GM19043 (cell line): ENCODE measurements at regions not wholly inside any gene's neighbourhood (a gene's known extent, or its start where the extent isn't known, plus 50 kb on each side); places are given as distances from the start of the nearest gene placed in this dataset.
"Not testable (repeated sequence)": the region's sequence is repeated elsewhere in the genome, so short reads cannot be mapped to it uniquely, and the experiment has no call there.

ENCODE experiments used
- ATAC-seq: cut with Tn5 transposase; IDR thresholded peaks from one replicate; pipeline ENCODE4 v1.9.1; 2021; ENCODE audit warnings: low read depth; ENCODE audit not compliant: unreplicated experiment

- ATAC-seq = no peak
Observed at GRCh38 chr18:51446571-51447210, 249.2 kb upstream of the MEX3C start.

DNA sequence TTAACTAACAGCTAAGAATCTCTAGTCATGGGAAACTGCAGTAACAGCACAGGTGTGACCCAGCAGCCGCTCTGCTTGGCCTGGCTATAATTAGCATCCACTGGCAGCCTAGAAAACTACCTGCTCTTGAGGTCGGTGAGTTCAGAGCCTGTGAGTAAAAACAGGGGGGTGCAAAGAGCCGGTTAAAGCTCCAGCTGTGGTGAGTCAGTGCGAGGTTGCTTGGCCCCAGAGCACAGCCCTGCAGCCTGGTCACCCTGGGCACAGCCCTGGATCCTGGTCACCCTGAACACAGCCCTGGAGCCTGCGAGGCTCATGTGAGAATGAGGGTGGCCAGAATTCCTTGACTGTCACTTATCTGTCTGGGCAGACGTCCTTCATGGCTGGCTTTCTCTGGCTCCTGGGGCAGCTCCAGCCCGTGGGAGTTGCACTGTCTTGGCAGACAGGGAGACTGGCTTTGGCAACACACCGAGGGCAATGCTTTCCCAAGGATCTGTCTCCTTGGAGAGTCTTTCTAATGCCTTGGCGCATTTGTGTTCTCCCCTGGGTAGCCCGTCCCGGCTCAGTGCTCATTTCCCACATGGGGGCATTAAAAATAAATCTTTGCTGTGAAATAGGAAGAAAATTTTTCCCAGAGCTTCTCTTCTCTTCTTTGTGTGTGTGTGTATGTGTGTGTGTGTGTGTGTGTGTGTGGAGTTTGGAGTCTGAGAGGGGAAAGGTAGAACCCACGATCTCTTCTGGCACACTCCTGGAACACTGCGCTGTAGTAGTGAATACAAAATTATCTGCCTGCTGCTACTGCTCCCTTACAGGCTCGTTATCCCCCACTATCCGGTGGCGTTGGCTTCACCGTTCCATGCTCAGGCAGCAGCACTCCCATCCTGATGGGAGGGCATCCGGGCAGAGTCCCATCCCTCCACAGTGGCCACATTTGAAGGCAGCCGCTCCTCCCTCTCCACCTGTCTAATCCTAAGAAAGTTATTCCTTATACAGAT is 250.2 kb upstream of the MEX3C start:
- no peak for ATAC-seq

DNA sequence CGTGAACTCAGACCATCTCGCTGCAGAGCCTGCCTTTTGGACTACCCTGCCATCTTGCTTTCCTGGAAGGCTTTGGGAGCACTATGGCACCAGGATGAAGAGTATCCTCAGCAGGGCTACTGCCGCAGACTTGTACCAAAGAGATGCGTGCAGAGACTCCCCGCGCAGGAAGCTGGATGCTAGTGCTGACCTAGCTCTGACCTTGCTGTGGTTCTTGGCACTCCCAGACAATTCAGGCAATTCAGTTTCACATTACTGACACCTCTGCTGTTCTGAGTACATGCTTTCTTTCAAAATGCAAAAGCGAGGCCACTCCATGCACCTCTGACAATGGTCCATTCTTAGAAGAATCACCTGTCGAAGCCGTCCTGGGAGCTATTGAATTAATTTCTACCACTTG is 251.5 kb upstream of the MEX3C start:
- no peak for ATAC-seq

DNA sequence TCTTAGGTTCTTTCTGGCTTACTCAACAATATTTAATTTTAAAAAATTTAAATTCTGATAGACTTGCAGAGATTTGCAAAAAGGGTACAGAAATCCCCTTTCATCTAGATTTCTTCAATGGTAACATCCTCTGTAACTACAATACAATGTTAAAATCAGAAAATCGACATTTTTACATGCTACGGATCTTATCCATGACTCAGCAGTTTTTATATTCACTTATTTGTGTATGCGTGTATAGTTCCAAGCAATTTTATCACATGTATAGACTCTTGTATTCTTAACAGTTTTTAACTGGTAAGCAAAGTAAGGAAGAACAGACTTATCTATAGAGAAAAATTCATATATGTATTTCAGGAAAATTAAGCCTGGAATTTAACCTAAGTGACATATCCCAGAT is 256.1 kb upstream of the MEX3C start:
- no peak for ATAC-seq

GRCh38 chr18:51458861-51459260 is 261.4 kb upstream of the MEX3C start:
- no peak for ATAC-seq

GRCh38 chr18:51461956-51462355 is 264.5 kb upstream of the MEX3C start:
- ATAC-seq = no peak

DNA sequence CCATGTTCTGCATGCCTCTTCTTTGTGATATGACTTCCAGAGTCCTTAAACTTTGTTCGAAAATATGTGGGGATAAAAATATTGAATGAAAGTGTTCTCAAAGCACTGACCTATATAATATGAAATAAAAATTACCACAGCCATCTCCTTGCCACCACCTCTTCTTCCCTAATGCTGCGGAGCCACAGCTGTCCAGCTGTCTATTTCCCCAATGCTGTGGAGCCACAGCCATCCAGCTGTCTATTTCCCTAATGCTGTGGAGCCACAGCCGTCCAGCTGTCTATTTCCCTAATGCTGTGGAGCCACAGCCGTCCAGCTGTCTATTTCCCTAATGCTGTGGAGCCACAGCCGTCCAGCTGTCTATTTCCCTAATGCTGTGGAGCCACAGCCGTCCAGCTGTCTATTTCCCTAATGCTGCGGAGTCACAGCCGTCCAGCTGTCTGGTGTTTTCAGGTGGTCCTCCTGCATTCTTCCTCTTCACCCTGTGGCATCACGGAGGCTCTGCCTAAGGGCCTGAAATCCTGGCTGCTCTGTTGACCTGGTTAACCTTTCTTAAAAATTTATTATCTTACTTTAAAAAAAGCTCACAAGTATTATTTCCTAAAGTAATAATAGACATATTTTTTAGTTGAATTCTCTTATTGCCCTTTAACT is 266.1 kb upstream of the MEX3C start:
- ATAC-seq = no peak

- no peak for ATAC-seq
Observed at GRCh38 chr18:51478908-51479307, 281.4 kb upstream of the MEX3C start.

DNA sequence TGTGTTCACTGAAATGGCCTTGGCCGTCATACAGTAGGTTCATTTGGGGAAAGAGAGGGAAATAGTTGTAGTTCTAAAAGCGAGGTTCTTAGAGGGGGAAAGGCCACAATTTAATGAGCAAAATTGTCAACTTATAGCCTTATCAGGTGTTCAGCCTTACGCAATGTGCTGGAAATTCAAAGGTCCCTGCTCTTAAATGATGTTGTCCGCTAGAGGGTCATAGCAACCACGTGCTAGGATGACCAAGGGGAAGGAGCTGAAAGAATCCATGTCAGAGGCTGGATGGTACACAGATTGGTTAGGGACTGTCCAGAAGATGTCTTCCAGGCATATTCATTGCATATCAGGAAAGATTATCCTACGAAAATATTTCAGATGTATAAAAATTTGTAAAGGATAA is 282.3 kb upstream of the MEX3C start:
- no peak for ATAC-seq

DNA sequence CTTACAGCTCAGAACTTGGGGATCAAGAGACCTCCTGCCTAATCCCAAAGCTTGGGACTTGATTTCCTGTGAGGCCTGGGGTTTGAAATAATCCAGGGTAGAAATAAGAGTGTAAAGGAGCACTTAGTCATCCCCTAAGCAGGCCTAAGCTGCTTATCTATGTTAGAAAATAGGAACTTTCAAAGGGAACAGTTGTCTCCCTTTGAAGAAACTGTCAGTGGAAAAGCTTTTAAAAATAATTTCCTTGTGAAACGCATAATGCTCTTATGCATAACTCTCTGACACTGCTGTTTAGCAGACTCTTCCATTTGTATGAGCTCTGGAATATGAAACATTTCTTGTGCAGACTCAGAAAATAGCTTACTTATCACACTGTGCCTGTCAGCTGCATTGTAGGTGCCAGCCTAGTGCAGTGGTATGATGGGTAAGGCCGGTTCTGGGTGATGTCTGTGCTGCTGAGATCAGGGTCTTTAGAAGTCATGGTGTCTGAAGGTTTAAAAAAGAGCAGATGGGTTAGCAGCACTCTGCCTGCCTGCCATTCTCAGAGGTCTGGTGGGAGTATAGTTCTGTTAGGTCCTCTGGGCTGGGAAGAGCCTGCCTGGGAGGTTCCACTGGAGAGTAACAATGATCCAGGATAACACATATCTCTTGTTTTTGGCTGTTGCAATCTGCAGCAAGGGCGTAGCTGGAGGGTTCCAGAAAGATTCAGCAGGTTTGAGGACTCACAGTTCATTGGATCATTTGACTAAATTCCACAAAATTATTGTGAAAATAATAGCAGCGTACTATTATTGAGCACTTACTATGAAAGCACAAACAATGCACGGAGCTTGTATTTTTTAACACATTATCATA is 283.2 kb upstream of the MEX3C start:
- no peak for ATAC-seq

DNA sequence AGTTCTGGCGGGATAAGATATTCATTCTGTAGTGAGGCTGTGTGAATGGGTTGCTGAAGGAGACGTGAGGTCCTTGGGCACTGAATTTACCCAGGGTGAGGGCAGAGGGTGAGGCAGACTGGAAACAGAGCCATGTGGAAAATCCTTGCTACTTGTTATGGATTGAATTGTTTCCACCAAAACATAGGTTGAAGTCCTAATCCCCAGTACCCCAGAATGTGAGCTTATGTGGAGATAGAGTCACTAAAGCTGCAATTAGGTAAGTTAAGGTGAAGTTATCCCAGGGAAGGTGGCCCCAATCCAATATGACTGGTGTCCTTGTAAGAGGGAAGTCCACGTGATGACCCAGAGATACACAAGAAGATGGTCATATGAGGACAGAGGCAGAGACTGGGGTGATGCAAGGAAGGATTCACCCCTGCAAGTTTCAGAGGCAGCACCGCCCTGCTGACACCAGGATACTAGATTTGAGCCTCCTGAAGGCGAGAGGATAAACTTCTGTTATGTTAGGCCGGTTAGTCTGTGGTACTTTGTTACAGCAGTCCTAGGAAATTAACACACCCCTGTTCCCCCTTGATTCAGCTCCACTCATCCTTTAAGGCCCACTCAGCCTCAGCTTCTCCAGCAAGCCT is 289.4 kb upstream of the MEX3C start:
- no peak for ATAC-seq

- no peak for ATAC-seq
Observed at GRCh38 chr18:51490417-51490816, 292.9 kb upstream of the MEX3C start.

- ATAC-seq = no peak
Observed at GRCh38 chr18:51490860-51491259, 293.4 kb upstream of the MEX3C start.

DNA sequence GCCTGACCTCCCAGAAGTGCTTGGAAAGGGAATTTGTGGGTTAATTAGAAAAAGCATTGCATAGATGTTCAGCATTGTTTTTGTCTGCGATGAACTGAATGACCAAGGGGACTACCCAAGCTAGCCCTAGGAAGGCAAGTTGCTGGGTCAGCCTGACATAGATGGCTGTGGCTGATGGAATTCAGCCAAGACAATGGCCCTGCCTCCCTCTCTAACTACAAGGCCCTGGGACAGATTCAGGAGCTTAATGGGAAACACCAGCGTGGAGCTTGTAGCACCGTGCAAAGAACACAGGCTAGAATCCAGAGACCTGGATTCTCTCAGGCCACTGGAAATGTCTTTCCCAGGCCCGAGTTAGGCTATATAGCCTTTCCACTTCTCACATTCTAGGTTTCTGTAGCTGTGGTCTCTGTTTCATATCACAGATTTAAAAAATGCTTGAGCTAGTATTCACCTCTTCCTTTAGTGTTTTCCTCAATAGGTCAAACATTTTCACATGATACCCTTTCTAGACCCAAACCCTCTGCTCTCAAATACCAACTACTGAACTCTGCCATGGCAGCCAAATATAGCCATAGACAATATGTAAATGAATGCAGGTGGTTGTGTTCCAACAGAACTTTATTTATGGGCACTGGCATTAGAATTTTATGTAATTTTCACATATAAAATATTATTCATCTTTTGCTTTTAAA is 294.3 kb upstream of the MEX3C start:
- ATAC-seq = no peak

- ATAC-seq = no peak
Observed at GRCh38 chr18:51498085-51498855, 300.8 kb upstream of the MEX3C start.

- ATAC-seq = no peak
Observed at GRCh38 chr18:51503351-51503750, 305.9 kb upstream of the MEX3C start.

DNA sequence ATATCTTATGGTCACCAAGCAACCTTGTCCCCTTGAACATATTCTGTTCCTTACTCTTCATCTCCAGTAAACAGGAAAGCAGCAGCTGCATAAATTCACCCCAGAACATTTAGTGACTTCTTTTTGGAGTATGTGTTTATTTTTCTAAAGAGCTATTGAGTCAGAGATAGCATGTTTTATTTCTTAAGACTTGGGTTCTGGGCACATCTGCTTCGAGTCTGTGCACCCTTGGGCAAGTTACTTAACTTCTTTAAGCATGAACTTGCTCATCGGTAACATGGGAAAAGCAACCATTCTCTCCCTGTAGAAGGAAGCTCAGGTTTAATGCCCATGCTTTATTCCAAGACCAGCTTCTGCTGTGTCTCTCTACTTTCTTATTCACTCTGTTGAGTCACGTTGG is 309.3 kb upstream of the MEX3C start:
- no peak for ATAC-seq

- ATAC-seq = not testable (repeated sequence)
Observed at GRCh38 chr18:51508410-51508809, 310.9 kb upstream of the MEX3C start.

DNA sequence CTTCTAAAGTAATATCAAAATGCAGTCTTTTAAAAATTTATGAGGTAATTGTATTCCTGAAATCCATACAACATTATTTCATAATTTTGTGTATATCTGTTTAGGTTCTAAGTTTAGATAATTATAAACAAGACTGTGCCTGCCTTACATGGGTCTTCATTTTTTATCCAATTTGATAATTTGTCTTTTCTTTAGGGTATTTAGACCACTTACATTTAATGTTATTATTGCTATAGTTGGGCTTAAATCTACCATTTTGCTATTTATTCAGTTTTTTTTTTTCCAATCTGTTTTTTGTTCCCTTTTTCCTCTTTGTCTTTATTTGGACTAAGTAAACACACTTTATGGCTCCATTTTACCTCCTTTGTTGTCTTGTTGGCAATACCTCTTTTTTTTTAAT is 312.5 kb upstream of the MEX3C start:
- no peak for ATAC-seq
